Progenitor cell of endocrine pancreas (in vitro differentiated cells): ENCODE measurements at regions not wholly inside any gene's neighbourhood (a gene's known extent, or its start where the extent isn't known, plus 50 kb on each side); places are given as distances from the start of the nearest gene placed in this dataset.
"Not testable (repeated sequence)": the region's sequence is repeated elsewhere in the genome, so short reads cannot be mapped to it uniquely, and the experiment has no call there.

Experiments used
- DNase-seq: peaks from one replicate; pipeline ENCODE4 v3.0.0; 2021; ENCODE audit warnings: low spot score; ENCODE audit not compliant: unreplicated experiment
- H3K27ac Mint-ChIP-seq: 2 replicates; pipeline ENCODE4 v1.8.0; 2021; ENCODE audit warnings: mild to moderate bottlenecking, moderate library complexity, mixed read lengths
- H3K27me3 Mint-ChIP-seq: 2 replicates; pipeline ENCODE4 v1.8.0; 2021; ENCODE audit warnings: mixed read lengths
- H3K36me3 Mint-ChIP-seq: 2 replicates; pipeline ENCODE4 v1.8.0; 2022; ENCODE audit warnings: mixed read lengths; ENCODE audit not compliant: insufficient read depth
- H3K4me1 Mint-ChIP-seq: 2 replicates; pipeline ENCODE4 v1.8.0; 2021; ENCODE audit warnings: low read depth, mixed read lengths
- H3K4me3 Mint-ChIP-seq: 2 replicates; pipeline ENCODE4 v1.8.0; 2021; ENCODE audit warnings: low read depth, mild to moderate bottlenecking, moderate library complexity, mixed read lengths
- H3K9me3 Mint-ChIP-seq: 2 replicates; pipeline ENCODE4 v1.8.0; 2021; ENCODE audit warnings: low read depth, mixed read lengths
- TF ChIP-seq, protein P1 (sequence below): fragments of 200-600 bp; sonication (generic); IDR thresholded peaks from one replicate; pipeline ENCODE4 v1.5.0; 2021; ENCODE audit warnings: antibody characterized with exemption, mild to moderate bottlenecking; ENCODE audit not compliant: unreplicated experiment

DNA sequence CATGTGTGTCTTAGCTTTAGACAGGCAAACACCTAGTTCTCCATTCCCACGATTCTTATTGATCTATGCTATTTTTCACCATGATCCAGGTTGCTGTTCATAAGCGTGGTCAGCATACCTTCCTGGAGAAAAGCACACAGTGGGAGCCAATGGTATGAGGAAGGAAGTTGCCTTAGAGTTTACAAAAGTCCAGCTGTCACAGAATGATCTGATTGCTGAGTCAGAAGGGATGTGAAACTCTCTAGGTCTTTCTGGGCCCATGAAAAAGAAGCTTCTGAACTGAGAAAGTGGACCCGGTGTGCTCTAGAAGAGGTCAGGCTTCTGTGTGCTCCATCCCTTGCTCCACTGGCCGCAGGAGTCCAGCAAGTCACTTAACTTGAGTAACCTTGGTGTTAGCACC, 71.0 kb upstream of the CCL1 start:
- H3K36me3 Mint-ChIP-seq = no peaks in the 10 kb centered on the region
- no peak for DNase-seq
- TF ChIP-seq, protein P1, sequence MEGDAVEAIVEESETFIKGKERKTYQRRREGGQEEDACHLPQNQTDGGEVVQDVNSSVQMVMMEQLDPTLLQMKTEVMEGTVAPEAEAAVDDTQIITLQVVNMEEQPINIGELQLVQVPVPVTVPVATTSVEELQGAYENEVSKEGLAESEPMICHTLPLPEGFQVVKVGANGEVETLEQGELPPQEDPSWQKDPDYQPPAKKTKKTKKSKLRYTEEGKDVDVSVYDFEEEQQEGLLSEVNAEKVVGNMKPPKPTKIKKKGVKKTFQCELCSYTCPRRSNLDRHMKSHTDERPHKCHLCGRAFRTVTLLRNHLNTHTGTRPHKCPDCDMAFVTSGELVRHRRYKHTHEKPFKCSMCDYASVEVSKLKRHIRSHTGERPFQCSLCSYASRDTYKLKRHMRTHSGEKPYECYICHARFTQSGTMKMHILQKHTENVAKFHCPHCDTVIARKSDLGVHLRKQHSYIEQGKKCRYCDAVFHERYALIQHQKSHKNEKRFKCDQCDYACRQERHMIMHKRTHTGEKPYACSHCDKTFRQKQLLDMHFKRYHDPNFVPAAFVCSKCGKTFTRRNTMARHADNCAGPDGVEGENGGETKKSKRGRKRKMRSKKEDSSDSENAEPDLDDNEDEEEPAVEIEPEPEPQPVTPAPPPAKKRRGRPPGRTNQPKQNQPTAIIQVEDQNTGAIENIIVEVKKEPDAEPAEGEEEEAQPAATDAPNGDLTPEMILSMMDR = no peak
- no peak overlapping the region for H3K4me3 Mint-ChIP-seq
- no peaks in the 10 kb centered on the region for H3K9me3 Mint-ChIP-seq
- H3K27me3 Mint-ChIP-seq = peaks cover 27% of the 10 kb centered on the region
- H3K27ac Mint-ChIP-seq = no peak overlapping the region
- peaks cover 5% of the 10 kb centered on the region for H3K4me1 Mint-ChIP-seq

DNA sequence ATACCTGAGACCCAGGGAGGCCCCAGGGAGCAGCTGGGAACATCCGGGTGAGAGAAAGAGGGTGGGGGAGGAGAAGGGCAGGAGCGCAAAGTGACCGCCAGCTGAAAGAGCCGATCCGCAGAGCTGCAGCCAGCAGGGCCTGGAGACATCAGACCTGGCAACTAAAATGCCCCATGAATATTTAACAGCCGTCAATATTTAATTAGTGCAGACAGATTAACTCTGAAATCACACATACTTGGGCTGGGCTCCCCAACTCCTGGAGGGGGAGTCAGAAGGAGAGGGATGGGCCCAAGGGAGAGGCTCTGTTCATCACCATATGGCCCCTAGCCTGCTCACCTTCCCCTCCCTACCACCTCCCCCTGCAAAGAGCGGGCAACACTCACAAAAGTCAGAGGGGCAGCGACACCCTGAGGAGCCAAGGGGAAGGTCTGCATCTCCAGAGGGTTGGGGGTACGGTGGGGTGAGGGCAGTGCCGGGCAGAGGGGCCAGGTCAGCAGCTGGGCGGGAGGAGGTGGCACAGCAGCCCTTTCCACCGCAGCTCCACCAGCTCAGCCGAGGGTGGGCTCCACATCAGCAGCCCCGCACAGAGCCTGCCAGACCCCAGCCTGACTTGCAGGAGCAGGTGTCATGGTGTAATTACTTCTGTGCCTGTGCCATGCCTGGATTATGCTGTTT, 61.9 kb upstream of the CCL1 start:
- no peak for DNase-seq

DNA sequence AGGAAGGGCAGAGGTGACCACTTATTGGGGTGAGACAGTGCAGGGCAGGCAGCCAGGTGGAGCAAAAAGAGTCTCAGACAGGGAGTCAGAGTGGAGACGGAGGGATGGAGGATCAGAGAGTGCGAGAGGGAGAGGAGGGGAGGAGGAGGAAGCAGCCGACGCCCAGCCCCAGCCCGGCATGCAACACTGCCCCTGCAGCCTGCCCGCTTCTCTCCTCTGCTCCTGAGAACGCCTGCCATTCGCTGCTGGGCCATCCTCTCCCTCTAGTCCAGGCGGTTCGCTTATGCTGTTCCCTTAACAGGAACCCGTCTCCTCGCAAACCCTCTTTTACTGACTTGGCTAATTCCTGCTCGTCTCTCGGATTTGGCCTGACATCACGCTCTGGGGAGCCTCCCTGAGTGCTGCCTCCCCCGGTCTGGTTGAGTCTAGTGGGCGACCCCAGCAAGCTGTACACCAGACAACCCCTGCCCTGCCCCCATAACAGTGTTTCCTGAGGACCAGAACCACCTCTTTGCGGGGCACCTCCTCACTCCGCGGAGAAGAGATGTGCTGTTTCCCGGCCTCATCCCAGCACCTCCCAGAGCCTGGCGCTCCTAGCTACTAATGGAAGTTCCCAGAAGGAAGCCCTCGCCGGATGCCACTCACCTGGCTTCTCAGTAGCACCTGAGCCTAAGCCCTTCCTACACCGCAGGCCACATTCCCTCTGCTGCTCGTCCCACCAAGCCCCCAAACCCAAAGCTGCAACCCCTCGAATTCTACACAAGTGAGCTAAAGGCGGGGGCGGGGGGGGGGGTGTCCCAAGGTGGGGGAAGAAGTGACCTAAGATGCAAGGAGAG, 61.2 kb upstream of the CCL1 start:
- Mint-ChIP-seq H3K27ac (no peak overlapping the region), H3K9me3 (no peaks in the 10 kb centered on the region), H3K4me3 (no peak overlapping the region), H3K27me3 (peaks cover 49% of the 10 kb centered on the region), H3K36me3 (no peaks in the 10 kb centered on the region), H3K4me1 (peaks cover 2% of the 10 kb centered on the region)
- DNase-seq = no peak
- TF ChIP-seq, protein P1 = no peak

More for the DNA sequence above, 61.9 kb upstream of the CCL1 start:
- Mint-ChIP-seq H3K4me1 (peaks cover 2% of the 10 kb centered on the region), H3K27ac (no peak overlapping the region), H3K36me3 (no peaks in the 10 kb centered on the region), H3K27me3 (peaks cover 52% of the 10 kb centered on the region), H3K4me3 (no peak overlapping the region), H3K9me3 (no peaks in the 10 kb centered on the region)
- TF ChIP-seq, protein P1 = no peak

DNA sequence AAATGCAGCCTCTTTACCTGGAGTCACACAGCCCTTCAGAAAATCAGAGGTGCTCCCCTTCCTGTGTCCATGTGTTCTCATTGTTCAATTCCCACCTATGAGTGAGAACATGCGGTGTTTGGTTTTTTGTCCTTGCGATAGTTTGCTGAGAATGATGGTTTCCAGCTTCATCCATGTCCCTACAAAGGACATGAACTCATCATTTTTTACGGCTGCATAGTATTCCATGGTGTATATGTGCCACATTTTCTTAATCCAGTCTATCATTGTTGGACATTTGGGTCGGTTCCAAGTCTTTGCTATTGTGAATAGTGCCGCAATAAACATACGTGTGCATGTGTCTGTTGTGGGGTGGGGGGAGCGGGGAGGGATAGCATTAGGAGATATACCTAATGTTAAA, 60.3 kb upstream of the CCL1 start:
- peaks cover 49% of the 10 kb centered on the region for H3K27me3 Mint-ChIP-seq
- not testable (repeated sequence) for H3K36me3 Mint-ChIP-seq, H3K4me1 Mint-ChIP-seq, H3K4me3 Mint-ChIP-seq, H3K27ac Mint-ChIP-seq, DNase-seq, H3K9me3 Mint-ChIP-seq

DNA sequence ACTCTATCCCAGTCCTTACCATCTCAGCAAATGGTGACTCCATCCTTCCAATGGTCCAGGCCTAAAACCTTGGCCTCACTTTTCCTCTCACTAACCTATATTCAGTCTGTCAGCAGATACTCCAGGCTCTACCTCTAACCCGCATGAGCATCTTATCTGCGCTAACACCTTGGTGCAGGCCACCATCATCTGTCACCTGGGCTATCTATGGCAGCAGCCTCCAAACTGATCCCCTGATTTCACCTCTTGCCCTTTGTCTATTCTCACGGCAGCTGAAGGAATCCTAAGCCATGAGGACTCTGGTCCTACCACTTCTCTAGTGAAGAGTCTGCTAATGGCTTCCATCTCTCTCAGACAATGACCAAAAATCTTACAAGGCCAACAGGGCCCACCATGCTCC, 57.9 kb upstream of the CCL1 start:
- Mint-ChIP-seq H3K4me1 (peaks cover 2% of the 10 kb centered on the region), H3K27me3 (peaks cover 52% of the 10 kb centered on the region), H3K4me3 (no peak overlapping the region), H3K27ac (no peak overlapping the region), H3K9me3 (no peaks in the 10 kb centered on the region), H3K36me3 (no peaks in the 10 kb centered on the region)
- no peak for DNase-seq
- TF ChIP-seq, protein P1 = no peak
